NCI-H524 treated with DMSO at 0.1 percent for 48 hours (cell line): ENCODE measurements at regions not wholly inside any gene's neighbourhood (a gene's known extent, or its start where the extent isn't known, plus 50 kb on each side); places are given as distances from the start of the nearest gene placed in this dataset.

Experiments
- DNase-seq: peaks from one replicate; lab custom pipeline; 2025; lab: John Stamatoyannopoulos, UW

DNA sequence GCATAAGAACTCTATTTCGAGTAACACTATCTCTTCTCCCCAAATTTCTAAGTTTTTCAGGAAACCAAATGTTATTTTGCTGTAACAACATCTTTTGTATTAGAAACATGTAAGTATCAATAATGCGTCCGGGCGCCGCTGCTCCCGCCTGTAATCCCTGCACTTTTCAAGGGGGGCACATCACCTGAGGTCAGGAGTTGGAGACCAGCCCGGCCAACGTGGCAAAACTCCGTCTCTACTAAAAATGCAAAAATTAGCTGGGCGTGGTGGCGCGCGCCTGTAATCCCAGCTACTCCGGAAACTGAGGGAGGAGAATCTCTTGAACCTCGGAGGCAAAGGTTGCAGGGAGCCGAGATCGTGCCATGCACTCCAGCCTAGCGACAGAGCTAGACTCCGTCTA, 881.1 kb upstream of the NUDT12 start:
- no peak for DNase-seq

DNA sequence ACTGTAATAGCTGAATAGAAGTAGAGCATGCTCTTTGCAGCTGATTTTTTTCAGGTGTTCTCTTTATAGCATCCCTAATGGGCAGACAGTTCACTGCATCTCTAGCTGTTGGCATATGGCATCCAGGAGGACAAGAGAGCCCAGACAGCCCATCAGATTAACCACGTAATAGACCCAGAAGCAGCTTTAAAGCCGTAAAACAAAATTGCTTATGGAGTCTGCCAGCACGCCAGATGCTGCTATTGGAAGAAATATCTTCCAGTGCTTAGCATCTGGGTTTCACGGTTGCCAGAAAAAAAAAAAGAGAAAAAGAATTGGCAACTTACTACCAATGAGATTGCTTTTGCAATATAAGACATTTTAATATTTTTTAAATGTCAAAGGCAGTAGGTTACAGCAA, 869.4 kb upstream of the NUDT12 start:
- DNase-seq, result peak; percentile 87

DNA sequence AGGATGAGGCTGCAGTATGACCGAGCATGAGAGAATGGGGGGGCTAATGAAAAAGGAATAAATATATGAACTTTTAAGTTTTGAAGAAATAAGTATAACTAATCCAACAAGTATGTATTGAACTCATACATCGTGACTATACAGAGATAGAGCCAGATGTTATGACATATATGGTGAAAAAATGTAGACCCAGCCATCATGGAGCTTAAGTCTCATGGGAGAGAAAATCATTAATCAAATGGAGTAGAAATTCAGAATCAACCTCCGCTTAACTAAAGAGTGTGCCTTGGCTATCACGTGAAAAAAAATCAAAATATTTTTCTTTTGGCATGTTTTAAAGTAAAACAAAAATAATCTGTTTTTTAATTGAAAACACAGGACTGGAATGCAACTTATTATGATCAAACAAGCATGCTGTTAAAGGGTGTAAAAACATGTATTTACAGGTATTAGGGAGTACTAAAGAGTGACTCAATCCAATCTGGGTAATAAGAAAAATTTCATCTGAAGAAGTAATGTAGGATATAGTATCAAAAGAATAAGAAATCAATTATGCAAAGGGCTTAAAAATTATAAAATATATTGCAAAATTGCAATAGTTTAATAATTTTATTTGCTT, 868.5 kb upstream of the NUDT12 start:
- DNase-seq, result no peak

DNA sequence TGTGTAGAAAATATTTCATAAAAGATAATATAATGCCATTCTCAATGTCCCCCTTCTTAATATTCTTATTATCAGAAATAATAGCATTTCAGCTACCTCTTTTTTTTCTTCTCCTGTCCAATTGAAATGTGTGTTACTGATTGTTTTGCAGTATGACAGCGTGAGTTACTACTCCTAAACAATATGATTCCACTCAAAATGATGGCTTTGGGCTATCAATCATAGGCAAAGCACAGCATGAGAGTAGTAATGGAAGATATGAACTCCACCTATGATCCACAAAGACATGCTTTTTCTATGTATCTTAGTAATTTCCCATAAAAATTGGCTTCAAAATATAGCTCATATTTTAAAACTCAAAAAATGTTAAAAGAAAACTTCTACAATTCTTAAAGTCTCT, 867.3 kb upstream of the NUDT12 start:
- DNase-seq, result no peak

DNA sequence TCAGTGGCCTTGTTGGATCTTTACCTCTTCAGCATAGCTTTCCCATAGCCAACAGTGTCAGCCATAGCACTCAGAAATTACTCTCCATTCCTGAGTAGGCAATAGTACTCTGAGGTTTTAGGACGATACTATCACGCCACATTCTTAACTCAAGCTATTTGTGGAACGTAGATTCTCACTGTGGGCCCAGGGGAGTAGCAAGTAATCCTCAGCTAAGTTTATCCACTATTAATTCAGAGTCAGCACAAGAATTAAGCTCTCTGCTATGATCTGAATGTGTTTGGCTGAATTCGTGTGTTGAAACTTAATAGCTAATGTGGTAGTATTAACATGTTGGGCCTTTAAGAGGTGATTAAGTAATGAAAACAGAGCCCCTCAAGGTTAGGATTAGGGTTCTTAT, 858.8 kb upstream of the NUDT12 start:
- no peak for DNase-seq

DNA sequence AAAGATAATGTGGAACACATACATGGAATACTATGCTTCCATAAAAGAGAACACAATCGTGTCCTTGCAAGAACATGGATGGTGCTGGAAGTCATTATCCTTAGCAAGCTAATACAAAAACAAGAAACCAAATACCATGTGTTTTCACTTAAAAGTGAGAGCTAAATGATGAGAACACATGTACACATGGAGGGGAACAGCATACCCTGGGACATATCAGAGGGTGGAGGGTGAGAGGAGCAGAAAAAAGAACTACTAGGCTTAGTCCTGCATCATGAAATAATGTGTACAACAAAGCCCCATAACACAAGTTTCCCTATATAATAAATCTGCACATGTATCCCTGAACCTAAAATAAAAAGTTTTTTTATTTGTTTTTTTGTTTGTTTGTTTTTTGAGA, 855.5 kb upstream of the NUDT12 start:
- no peak for DNase-seq

DNA sequence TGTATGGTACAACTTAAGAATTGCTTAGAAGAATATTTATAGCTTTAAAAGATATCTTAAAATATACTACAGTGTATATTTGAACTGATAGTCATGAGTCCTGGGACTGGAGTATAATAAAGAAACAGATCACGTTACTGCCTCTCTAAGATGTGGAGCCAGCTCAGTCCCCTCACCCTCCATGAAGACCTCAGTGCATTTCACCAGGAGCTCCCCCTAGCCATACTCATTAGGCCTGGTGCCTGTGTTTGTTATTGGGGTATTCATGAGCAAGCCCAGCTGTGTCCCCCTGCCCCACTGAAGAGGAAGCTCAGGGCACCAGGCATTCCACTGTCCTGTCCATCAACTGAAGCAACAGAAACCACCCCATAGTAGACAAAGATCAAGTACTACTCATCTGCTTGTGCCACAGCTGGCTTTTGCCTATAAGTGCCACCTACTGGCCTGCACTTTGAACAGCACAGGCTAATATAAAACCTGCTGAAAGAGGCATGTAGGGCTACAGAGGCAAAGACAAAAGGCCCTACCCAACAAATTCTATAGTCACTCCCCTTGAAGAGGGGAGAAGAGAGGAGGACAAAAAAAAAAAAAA, 850.2 kb upstream of the NUDT12 start:
- no peak for DNase-seq

DNA sequence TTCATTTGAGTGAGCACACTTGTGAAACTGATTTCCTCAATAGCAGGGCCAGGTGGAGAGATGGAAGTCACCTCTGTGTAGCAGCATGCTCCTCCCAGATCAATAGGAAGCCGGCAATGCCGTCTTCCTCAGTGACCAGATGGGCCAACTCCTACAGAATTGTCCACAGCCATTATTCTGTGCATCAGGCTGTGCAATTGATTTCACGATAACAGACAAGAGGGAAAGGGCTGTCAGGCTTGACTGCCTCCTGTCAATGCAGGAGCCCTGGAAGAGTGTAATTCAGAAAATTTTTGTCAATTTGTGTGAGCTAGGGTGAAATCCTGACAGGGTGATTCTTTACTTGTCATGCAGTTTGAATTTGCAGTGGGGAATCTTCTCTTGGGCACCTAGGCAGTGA, 838.4 kb upstream of the NUDT12 start:
- DNase-seq, result no peak

DNA sequence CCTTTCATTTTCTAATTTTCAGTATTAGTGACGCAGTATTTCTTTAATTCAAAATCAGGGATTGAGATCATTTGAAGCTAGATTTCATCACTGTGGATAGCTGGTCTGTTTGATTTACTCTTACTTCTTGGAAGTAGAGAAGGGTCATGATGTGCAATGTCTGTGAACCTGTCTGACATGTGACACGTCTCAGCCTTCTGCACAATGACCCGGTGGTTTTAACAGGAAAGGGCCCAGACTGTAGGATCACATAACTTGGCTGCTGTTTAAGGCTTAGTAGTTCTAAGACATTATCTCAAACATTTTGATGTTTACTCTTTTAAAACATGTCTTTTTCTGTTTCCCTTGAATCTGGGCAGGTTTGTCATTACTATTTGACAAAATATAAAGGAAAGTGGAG, 823.3 kb upstream of the NUDT12 start:
- no peak for DNase-seq

DNA sequence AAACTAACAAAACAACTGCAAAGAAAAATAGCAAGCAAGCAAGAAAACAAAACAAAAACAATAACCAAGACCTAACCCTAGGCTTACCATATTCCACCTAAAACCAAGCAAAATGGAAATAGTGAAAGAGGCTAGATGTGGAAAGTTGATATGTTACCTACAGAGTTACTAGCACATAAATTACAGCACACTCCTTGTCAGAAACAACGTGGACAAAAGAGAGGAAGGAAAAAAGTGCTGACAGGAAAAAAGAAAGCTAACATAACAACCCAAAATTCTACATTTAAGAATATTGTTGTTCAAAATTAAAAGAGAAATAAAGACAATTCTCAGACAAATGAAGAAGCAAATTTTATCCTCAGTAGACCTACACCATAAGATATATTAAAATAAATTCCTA, 812.8 kb upstream of the NUDT12 start:
- DNase-seq, result no peak

DNA sequence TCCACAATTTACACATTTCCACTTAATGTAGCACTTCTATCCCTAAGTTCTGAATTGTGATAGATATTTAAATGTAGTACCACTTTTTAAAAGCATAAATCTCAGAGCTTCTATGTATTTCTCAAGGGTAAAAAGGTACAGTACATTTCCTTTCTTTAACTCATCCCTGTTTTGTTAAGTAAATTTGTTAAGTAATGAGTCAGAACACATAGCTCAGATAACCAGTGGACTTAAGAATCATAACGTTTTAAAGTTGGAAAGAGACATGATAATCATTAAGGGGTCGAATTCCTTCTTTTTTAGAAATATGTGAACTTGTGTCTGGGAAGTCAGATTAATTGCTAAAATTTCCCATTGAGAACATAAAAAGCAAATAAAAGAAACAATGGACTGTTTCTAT, 810.2 kb upstream of the NUDT12 start:
- DNase-seq, result no peak

DNA sequence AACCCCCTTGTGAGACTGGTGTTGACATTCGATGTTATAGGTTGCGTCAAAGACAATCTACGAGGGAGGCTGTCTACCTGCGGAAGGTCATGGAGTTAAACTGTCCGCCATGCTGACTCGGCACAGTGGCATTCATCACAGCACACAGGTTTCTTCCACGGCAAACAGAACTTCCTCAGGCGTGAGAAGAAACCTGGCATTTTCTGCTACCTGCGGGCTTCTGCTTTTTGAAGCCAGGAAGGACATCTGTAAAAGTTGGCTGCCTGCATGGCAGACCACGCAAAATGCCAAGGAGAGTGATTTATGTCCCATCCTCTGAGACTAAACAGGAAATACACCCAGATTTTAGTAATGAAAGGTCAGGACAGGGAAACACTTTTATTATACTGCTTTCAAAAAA, 809.8 kb upstream of the NUDT12 start:
- no peak for DNase-seq

DNA sequence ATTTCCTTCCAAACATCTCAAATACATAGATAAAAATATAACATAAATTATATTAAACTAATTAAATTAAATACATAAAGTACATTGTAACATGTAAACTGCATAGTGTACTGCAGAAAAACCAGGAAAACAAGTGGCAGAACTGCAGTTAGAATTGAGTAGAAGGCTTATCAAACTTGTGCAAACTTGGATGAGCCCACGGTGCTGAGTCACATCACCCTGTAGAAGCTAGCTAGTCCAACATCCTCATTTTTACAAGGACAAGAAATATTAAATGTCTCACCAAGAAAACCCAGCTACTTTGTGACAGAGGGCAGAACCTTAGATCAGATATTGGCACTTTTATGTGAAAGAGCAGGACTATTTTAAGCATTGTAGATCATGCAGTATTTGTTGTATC, 807.9 kb upstream of the NUDT12 start:
- DNase-seq, result no peak

DNA sequence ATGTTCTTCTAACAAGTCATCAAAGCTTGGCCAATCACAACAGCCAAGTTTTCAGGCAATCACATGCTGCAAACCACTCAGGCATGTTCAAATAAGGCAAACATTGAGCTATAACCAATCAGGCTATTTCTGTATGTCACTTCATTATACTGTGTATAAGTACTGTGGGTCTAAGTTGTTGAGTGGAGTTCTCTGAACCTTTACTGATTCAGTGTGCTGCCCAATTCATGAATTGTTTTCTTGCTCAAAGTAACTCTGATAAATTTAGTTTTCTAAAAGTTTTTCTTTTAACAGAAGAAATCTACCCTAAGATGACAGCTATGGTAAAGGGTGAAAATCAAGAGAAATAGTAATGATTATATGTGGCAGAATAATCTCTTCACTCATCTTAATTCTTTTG, 805.4 kb upstream of the NUDT12 start:
- DNase-seq, result no peak

DNA sequence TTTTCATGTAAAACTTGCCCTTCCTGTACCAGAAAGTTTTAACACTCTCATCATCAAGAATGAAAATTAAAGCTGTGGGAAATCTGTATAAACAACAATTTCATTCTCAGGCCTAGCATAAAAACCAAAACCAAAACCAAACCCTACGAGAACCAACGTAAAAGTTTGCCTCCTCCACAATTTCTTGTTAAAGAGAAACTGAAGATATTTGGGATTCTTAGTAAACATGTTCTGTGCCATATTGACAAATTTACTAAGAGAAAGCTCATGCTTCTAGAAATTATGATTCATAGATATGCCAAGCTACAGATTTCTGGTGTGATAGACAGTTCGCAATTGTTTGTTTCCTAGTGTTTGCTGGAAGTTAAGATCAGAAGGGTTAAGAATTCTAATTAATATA, 801.0 kb upstream of the NUDT12 start:
- DNase-seq, result no peak

DNA sequence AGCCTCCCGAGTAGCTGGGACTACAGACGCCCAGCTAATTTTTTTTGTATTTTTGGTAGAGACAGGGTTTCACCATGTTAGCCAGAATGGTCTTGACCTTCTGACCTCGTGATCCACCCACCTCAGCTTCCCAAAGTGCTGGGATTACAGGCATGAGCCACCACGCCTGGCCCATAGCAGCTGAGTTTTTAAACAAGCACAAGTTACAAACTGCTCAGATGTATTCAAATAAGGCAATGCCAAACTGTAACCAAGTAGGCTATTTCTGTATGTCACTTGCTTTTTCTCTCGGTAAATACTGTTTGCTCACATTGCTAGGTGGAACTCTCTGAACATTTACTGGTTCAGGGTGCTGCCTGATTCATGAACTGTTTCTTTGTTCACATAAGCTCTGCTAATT, 799.3 kb upstream of the NUDT12 start:
- DNase-seq, result no peak

DNA sequence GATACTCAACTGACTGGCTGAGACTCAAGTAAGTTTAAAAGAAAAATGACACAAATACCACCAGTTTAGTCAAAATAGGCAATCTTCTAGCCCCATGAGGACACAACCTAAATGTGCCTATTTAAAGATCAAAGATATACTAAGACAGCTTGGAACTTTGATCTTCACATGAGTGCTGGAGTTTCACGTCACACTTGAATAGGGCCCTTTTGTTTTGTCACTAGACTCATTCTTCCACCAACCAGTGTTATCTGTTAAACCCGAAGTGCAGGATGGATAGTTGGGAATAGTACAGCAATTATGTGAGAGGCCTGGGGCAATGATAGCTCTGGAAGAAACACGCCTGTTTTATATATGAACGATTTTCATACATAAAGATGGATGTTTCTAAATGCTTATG, 792.8 kb upstream of the NUDT12 start:
- DNase-seq, result no peak

DNA sequence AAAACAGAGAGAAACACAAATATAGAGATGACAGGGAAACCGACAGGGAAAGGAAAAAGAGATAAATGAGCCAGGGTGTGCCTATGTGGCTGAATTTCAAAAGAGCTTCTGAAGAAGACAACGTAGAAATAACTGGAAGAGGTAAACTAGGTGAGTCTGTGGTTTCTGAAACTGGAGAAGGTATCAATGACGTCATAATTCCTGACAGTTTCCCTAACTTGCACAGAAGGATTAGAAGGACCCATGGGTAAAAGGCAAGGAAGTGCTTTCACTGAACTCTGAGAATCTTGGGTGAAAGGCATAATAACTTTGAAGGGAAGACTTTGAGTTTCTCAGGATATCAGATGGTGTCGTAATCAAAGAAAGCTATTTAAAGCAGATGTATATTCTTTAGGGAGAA, 790.8 kb upstream of the NUDT12 start:
- no peak for DNase-seq

DNA sequence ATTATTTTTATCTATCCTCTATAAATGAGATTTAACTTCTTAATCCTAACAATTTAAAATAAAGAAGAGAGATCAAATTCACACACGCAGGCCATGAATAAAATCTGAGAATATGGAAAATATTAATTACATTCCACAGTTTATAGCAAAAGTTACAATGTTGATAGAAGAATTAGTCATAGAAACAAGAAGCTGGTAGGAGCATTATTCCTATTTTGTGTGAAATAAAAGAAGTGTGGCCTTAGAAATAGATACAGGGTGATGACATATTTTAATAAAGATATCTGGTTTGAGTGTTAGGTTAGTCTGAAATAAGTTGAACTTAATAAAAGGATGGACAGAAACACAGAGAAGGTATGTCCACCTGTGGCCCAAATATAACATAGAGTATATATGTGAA, 790.4 kb upstream of the NUDT12 start:
- no peak for DNase-seq

DNA sequence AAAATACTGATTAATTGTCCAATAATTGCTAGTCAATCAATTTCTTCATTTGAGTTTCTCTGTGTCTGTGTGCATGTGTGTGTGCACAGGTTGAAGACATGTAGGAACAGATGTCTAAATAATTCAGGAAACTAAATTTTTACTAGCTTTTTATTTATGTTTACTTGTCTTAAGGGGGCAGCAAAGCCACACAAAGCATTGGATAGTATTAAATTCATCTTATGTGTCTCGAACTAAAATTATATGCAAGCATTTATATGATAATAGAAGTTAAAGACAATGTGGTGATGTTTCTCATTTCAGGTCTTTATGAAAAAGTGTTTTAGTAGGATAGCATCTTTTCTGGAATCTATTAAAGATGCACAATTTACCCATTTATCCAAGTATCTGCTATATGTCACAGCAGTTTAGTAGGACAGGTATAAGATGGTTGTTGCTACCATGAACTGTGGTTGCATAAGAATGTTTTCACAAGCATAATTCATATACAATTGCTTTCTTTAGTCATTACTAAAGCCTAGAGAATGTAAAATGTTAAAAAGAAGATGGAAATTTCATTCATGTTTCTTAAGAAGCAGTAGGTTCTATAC, 784.6 kb upstream of the NUDT12 start:
- DNase-seq, result peak; percentile 38

DNA sequence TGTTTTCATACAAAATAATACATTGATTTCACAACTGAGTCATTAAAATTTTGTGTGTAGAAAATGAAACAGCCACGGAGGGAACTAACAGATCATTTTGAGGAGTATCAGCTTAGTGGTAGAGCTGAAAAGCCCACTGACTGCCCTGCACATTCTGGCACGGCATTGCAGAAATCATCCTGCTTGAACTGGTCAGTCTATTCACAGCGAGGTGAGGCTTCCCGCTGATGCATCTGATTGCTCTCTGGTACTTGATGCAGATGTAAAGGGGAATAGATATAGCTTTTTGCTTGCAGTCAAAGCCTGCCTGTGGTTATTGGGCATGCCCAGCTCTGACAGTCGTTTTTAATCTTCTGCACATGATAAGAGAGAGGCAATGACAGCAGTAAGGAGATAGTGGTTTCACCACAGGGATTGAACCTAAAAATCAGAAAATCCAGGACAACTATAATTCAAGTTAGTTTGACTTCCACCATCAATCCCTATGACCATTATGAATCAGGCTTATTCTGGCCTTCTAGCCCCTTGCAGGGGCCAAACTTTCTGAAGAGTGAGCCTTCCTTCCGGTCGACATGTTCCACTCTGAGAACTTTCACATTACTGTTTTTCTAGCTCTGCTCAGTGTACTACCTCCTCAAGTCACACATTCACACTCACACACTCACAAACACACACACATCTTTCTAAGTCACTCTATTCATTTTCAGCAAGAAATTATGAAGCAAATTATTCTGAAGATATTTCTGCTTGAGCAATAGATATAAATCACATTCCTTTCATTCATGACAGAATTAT, 782.8 kb upstream of the NUDT12 start:
- no peak for DNase-seq

DNA sequence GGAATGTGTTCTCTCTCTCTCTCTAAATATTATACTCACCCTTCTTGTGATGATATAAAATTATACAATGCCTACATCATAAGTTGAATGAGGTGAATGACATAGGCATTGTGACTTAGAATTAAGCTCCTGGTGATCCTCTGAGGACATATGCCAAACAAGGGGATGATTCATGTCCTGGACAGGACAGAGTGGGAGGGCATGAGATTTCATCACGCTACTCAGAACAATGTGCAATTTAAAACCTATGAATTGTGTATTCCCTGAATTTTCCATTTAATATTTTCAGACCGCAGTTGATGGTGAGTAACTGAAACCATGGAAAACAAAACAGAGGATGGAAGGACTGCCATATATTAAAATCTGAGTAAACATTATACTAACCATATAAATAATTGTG, 782.2 kb upstream of the NUDT12 start:
- DNase-seq, result no peak

DNA sequence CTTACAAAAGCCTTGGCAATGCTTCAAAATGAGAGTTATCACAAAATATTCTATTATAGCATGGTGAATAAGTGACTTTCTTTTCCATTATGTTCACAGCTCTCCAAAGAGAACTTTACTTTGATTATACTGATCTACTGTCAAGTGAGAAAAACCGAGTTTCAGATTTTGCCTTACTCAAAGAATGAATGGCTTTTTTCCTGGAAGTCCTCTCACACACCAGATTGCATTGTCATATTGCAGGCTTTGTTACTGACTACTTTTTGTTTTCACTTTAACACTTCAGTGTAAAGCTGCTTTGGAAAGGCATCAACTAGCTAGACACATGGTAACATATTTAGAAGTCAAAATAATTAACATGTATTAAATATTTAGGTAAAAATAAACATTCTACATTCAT, 765.2 kb upstream of the NUDT12 start:
- DNase-seq, result no peak
